ENCODE measurements at regions not wholly inside any gene's neighbourhood (a gene's known extent, or its start where the extent isn't known, plus 50 kb on each side); places are given as distances from the start of the nearest gene placed in this dataset.

DNA sequence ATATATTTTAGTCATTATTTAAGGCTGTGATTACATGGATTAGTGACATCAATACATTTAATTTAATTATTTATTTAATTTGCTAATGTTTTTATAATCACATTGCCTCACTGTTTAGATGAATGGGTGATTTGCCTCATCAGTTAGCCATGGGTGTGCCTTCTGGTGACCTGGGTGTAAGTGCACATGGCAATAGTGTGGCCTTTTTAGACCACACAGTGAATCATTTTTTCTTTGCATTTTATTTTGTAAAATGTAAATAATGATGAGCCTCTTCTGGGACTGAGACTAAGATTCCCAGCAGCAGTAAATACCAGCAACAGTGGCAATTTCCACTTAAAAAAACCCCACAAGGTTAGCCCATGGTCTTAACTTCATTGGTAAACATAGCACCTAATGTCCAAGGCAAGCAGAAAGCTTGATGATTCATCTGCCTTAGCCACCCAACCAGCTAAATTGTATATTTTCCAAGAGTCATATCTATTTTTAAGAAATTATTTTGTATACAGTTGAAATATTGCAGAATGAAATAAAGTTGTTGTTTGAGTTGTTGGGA is 235.9 kb upstream of the NOVA1 start:
- Histone ChIP-seq H3K36me3 (ENCODE audit: control insufficient read depth in 4 of 4, insufficient read depth in 4 of 4, low read length in 4 of 4) (no peaks in the 10 kb centered on the region), H3K4me3 (no peak overlapping the region), H3K27ac (ENCODE audit: low read depth in 1 of 2, low read length in 1 of 2) (no peak overlapping the region), H3K4me1 (ENCODE audit: control insufficient read depth in 5 of 5, insufficient read depth in 5 of 5, low read length in 5 of 5) (no peaks in the 10 kb centered on the region), H3K27me3 (ENCODE audit: control insufficient read depth in 3 of 3, insufficient read depth in 3 of 3, low read length in 2 of 3) (no peaks in the 10 kb centered on the region), H3K9ac (ENCODE audit: insufficient read depth in 1 of 2, low read length in 2 of 2) (no peak overlapping the region), H3K9me3 (ENCODE audit: control insufficient read depth in 4 of 4, insufficient read depth in 3 of 4, low read length in 3 of 4) (peaks cover 0 to 3% (median 0%) of the 10 kb centered on the region in 4 donors)
- TF ChIP-seq, protein P1, sequence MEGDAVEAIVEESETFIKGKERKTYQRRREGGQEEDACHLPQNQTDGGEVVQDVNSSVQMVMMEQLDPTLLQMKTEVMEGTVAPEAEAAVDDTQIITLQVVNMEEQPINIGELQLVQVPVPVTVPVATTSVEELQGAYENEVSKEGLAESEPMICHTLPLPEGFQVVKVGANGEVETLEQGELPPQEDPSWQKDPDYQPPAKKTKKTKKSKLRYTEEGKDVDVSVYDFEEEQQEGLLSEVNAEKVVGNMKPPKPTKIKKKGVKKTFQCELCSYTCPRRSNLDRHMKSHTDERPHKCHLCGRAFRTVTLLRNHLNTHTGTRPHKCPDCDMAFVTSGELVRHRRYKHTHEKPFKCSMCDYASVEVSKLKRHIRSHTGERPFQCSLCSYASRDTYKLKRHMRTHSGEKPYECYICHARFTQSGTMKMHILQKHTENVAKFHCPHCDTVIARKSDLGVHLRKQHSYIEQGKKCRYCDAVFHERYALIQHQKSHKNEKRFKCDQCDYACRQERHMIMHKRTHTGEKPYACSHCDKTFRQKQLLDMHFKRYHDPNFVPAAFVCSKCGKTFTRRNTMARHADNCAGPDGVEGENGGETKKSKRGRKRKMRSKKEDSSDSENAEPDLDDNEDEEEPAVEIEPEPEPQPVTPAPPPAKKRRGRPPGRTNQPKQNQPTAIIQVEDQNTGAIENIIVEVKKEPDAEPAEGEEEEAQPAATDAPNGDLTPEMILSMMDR (IDR thresholded peaks at IDR 0.05; ENCODE audit: control extremely low read depth, extremely low read depth): no peak
- no peak for DNase-seq
- no peak for ATAC-seq (ENCODE audit: insufficient read depth, low FRiP score)

DNA sequence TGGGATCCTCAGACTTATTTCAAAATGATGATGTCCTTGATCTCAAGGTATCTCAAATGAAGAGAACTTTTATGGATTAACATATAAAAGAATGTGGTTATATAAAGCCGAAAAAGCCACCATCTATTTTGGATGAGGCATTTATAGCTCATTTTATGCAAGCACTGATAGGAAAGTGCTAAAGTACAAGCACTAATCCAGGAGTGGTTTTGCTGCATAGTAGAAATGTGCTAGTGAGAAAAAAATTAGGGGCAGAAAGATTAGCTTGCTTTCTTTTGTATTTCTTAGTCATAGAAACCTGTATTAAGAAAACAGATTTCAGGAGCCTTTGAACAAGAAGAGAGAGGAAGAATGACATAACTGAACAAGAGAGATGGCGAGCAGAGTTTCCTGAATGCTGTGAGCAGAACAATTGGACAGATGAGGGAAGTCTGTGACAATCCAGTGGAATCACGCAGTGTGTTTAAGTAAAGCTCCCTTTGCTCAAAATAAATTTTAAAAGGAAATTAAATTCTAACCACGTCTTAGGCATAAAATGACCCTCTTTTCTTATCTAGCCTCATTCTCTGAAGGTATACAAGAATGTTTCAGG is 238.2 kb upstream of the NOVA1 start:
- Histone ChIP-seq H3K9me3 (ENCODE audit: control insufficient read depth in 4 of 4, insufficient read depth in 3 of 4, low read length in 3 of 4) (peaks cover 0 to 3% (median 0%) of the 10 kb centered on the region in 4 donors), H3K4me3 (no peak overlapping the region), H3K27me3 (ENCODE audit: control insufficient read depth in 3 of 3, insufficient read depth in 3 of 3, low read length in 2 of 3) (no peaks in the 10 kb centered on the region), H3K9ac (ENCODE audit: insufficient read depth in 1 of 2, low read length in 2 of 2) (no peak overlapping the region), H3K4me1 (ENCODE audit: control insufficient read depth in 5 of 5, insufficient read depth in 5 of 5, low read length in 5 of 5) (no peaks in the 10 kb centered on the region), H3K36me3 (ENCODE audit: control insufficient read depth in 4 of 4, insufficient read depth in 4 of 4, low read length in 4 of 4) (no peaks in the 10 kb centered on the region), H3K27ac (ENCODE audit: low read depth in 1 of 2, low read length in 1 of 2) (no peak overlapping the region)
- DNase-seq (no peak), ATAC-seq (ENCODE audit: insufficient read depth, low FRiP score) (no peak)
- TF ChIP-seq, protein P1 (IDR thresholded peaks at IDR 0.05; ENCODE audit: control extremely low read depth, extremely low read depth): no peak
- WGBS, 2 donors: 34 to 37% methylated on average over 4 of the region's 4 CpGs

DNA sequence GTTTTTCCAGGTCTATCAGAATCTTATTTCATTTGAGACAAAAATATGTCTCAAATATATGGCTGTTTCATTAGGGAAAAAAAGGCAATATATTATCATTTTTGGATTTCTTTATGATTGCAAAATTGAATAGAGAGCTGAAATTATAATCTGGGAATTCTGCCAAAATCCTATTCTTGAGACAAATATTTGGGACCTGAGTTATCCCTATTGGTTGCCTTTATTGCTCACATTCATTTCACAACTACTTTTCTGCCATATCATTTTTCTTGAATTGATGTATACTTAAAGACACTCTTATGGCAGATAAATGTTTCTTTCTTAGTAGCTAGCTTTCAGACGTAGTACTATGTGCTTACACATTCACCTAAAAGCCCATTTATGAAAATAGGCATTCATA is 241.6 kb upstream of the NOVA1 start:
- ATAC-seq (ENCODE audit: insufficient read depth, low FRiP score) (no peak), DNase-seq (no peak)
- Histone ChIP-seq H3K4me3 (no peak overlapping the region), H3K4me1 (ENCODE audit: control insufficient read depth in 5 of 5, insufficient read depth in 5 of 5, low read length in 5 of 5) (peaks cover 0 to 3% (median 0%) of the 10 kb centered on the region in 5 donors), H3K27me3 (ENCODE audit: control insufficient read depth in 3 of 3, insufficient read depth in 3 of 3, low read length in 2 of 3) (no peaks in the 10 kb centered on the region), H3K9me3 (ENCODE audit: control insufficient read depth in 4 of 4, insufficient read depth in 3 of 4, low read length in 3 of 4) (no peaks in the 10 kb centered on the region), H3K36me3 (ENCODE audit: control insufficient read depth in 4 of 4, insufficient read depth in 4 of 4, low read length in 4 of 4) (no peaks in the 10 kb centered on the region), H3K9ac (ENCODE audit: insufficient read depth in 1 of 2, low read length in 2 of 2) (no peak overlapping the region), H3K27ac (ENCODE audit: low read depth in 1 of 2, low read length in 1 of 2) (no peak overlapping the region)
- TF ChIP-seq, protein P1 (IDR thresholded peaks at IDR 0.05; ENCODE audit: control extremely low read depth, extremely low read depth): no peak
- WGBS, 2 donors: 54 to 79% methylated on average over 1 of the region's 1 CpG

DNA sequence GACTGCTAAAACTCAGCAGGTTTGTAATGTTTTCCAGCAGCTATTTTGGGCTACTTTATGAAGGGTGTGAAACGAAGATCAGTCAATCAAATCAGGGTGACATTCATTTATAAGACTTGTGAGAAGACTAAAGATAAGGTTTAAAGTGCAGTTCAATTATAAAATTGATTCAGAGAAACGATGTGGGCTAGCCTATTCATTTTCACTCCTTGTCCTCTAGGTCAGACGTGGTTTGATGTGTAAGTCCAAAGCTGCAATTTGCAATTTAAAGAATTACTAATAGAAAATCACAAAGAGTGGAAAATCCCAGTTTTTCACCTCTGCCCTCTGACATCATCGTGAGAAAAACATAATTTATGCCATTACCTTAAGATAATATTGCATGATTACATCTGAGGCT is 243.5 kb upstream of the NOVA1 start:
- DNase-seq (no peak), ATAC-seq (ENCODE audit: insufficient read depth, low FRiP score) (no peak)
- WGBS, 2 donors: 54 to 59% methylated on average over 4 of the region's 4 CpGs
- Histone ChIP-seq H3K9ac (ENCODE audit: insufficient read depth in 1 of 2, low read length in 2 of 2) (no peak overlapping the region), H3K4me1 (ENCODE audit: control insufficient read depth in 5 of 5, insufficient read depth in 5 of 5, low read length in 5 of 5) (peaks cover 0 to 9% (median 0%) of the 10 kb centered on the region in 5 donors), H3K27me3 (ENCODE audit: control insufficient read depth in 3 of 3, insufficient read depth in 3 of 3, low read length in 2 of 3) (no peaks in the 10 kb centered on the region), H3K27ac (ENCODE audit: low read depth in 1 of 2, low read length in 1 of 2) (no peak overlapping the region), H3K4me3 (no peak overlapping the region), H3K9me3 (ENCODE audit: control insufficient read depth in 4 of 4, insufficient read depth in 3 of 4, low read length in 3 of 4) (no peaks in the 10 kb centered on the region), H3K36me3 (ENCODE audit: control insufficient read depth in 4 of 4, insufficient read depth in 4 of 4, low read length in 4 of 4) (no peaks in the 10 kb centered on the region)
- TF ChIP-seq, protein P1 (IDR thresholded peaks at IDR 0.05; ENCODE audit: control extremely low read depth, extremely low read depth): no peak

All from lung (tissue), 11 donors.